ENCODE measurements at regions not wholly inside any gene's neighbourhood (a gene's known extent, or its start where the extent isn't known, plus 50 kb on each side); places are given as distances from the start of the nearest gene placed in this dataset.

DNA sequence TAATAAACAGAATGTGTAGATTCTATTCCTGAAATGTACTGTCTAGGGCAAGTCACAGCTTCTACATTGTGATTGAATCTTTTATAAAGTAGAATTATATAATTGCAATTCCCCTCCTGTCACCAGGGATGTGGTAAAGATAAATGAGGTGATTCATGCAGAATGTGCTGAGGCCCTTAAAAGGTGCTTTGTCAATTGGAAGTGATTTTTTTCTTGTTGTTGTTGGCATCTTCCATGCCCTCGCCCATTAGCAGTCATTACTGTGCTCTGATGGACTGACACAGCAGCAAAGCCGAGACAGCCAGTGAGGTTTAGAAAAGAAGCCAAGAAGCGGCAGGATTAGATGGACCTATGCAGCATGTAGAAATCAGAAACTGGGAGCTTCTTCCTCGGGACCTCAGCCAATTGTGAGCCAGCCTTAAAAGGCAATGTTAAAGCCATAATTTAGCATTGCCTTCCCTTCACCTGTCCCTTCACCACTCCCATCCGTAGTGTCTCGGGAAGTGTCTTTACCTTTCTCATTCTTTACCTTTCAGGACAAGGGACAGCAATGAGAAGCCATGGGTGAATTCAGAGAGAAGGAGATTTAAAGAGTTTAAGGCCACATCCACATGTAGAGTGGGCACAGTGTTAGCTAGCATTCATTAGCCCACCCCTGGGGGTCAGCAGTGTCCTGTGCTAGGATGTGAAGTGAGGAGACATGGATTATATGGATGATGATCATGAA lies 257.8 kb downstream of the PLK2 start:
- no peak overlapping the region for H3K4me3 ChIP-seq (ENCODE audit: low read length in 3 of 3)
- H3K36me3 ChIP-seq (ENCODE audit: control insufficient read depth in 3 of 3, insufficient read depth in 3 of 3, low read length in 3 of 3) = no peaks in the 10 kb centered on the region
- H3K9me3 ChIP-seq (ENCODE audit: control insufficient read depth in 3 of 3, low read length in 3 of 3) = no peaks in the 10 kb centered on the region
- H3K4me1 ChIP-seq (ENCODE audit: control insufficient read depth in 3 of 3, insufficient read depth in 3 of 3, low read length in 3 of 3) = no peaks in the 10 kb centered on the region
- no peaks in the 10 kb centered on the region for H3K27me3 ChIP-seq (ENCODE audit: control insufficient read depth in 3 of 3, insufficient read depth in 3 of 3, low read length in 3 of 3)
- H3K9ac ChIP-seq (ENCODE audit: low read depth in 1 of 3, low read length in 3 of 3) = no peak overlapping the region
- H3K27ac ChIP-seq (ENCODE audit: low read depth, low read length) = no peak overlapping the region

DNA sequence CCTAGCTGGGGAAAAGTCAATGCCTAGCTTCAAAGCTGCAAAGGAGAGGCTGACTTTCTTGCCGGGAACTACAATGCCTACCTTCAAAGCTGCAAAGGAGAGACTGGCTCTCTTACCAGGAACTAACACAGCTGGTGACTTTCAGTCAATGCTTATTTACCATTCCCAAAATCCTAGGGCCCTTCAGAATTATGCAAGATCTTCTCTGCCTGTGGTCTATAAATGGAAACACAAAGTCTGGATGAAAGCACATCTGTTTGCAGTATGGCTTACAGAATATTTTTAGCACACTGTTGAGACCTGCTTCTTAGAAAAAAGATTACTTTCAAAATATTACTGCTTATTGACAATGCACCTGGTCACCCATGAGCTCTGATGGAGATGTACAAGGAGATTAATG lies 259.4 kb downstream of the PLK2 start:
- no peaks in the 10 kb centered on the region for H3K9me3 ChIP-seq (ENCODE audit: control insufficient read depth in 3 of 3, low read length in 3 of 3)
- no peak overlapping the region for H3K27ac ChIP-seq (ENCODE audit: low read depth, low read length)
- H3K4me1 ChIP-seq (ENCODE audit: control insufficient read depth in 3 of 3, insufficient read depth in 3 of 3, low read length in 3 of 3) = no peaks in the 10 kb centered on the region
- no peaks in the 10 kb centered on the region for H3K36me3 ChIP-seq (ENCODE audit: control insufficient read depth in 3 of 3, insufficient read depth in 3 of 3, low read length in 3 of 3)
- H3K27me3 ChIP-seq (ENCODE audit: control insufficient read depth in 3 of 3, insufficient read depth in 3 of 3, low read length in 3 of 3) = no peaks in the 10 kb centered on the region
- H3K4me3 ChIP-seq (ENCODE audit: low read length in 3 of 3) = no peak overlapping the region
- no peak overlapping the region for H3K9ac ChIP-seq (ENCODE audit: low read depth in 1 of 3, low read length in 3 of 3)

DNA sequence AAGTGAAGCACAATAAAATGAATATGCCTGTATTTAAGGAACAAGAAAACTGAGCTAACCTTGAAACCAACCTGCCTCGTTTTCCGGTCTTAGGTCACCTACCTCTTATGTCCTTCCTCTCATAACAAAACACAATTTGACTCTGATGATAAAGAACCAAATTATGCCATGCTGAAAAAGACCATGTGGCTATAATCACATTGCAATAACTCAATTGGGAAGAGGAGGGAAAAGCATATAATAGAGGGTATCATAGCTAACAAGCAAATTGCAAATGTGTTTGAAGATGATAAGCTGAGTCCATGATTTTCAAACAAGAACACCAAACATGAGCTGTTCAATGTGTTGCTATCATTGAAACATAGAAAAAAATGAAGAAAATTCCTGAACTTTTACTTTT lies 260.8 kb downstream of the PLK2 start:
- Histone ChIP-seq H3K9ac (ENCODE audit: low read depth in 1 of 3, low read length in 3 of 3) (no peak overlapping the region), H3K27me3 (ENCODE audit: control insufficient read depth in 3 of 3, insufficient read depth in 3 of 3, low read length in 3 of 3) (no peaks in the 10 kb centered on the region), H3K27ac (ENCODE audit: low read depth, low read length) (no peak overlapping the region), H3K4me3 (ENCODE audit: low read length in 3 of 3) (no peak overlapping the region), H3K9me3 (ENCODE audit: control insufficient read depth in 3 of 3, low read length in 3 of 3) (no peaks in the 10 kb centered on the region), H3K36me3 (ENCODE audit: control insufficient read depth in 3 of 3, insufficient read depth in 3 of 3, low read length in 3 of 3) (no peaks in the 10 kb centered on the region), H3K4me1 (ENCODE audit: control insufficient read depth in 3 of 3, insufficient read depth in 3 of 3, low read length in 3 of 3) (no peaks in the 10 kb centered on the region)

DNA sequence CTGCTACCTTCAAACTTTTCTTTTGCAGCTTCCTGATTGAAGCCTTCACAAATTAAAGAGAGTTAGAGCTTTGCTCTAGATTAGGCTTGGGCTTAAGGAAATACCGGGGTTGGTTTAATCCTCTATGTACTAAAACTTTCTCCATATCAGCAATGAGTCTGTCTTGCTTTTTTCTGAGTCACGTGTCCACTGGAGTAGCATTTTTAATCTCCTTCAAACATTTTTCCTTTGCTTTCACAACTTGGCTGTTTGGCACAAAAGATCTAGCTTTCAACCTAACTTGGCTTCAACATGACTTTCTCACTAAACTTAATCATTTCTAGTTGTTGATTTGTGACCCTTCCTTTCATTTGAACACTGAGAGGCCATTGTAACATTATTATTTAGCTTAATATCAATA lies 261.6 kb downstream of the PLK2 start:
- H3K4me3 ChIP-seq (ENCODE audit: low read length in 3 of 3) = no peak overlapping the region
- H3K36me3 ChIP-seq (ENCODE audit: control insufficient read depth in 3 of 3, insufficient read depth in 3 of 3, low read length in 3 of 3) = no peaks in the 10 kb centered on the region
- H3K27me3 ChIP-seq (ENCODE audit: control insufficient read depth in 3 of 3, insufficient read depth in 3 of 3, low read length in 3 of 3) = no peaks in the 10 kb centered on the region
- H3K9me3 ChIP-seq (ENCODE audit: control insufficient read depth in 3 of 3, low read length in 3 of 3) = no peaks in the 10 kb centered on the region
- H3K4me1 ChIP-seq (ENCODE audit: control insufficient read depth in 3 of 3, insufficient read depth in 3 of 3, low read length in 3 of 3) = no peaks in the 10 kb centered on the region
- no peak overlapping the region for H3K9ac ChIP-seq (ENCODE audit: low read depth in 1 of 3, low read length in 3 of 3)
- H3K27ac ChIP-seq (ENCODE audit: low read depth, low read length) = no peak overlapping the region

DNA sequence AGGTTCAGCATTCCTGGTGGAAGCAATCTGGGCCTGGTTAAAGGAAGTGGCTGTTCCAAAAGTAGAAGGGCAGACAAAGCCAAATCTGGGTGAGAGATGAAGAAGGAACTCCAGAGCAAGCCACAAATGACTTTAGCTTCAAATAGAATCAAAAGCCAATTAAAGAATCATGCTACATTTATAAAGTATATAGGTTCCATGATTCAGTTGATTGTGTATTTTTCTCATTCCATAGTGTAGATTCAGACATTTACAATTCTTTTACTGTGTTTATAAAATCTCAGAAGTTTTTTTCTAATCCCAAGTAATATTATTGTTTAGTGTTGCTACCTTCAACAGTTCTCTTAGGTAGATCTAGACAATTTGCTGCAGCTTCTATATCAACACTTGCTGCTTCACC lies 262.0 kb downstream of the PLK2 start:
- H3K27ac ChIP-seq (ENCODE audit: low read depth, low read length) = no peak overlapping the region
- H3K9me3 ChIP-seq (ENCODE audit: control insufficient read depth in 3 of 3, low read length in 3 of 3) = no peaks in the 10 kb centered on the region
- H3K9ac ChIP-seq (ENCODE audit: low read depth in 1 of 3, low read length in 3 of 3) = no peak overlapping the region
- H3K4me3 ChIP-seq (ENCODE audit: low read length in 3 of 3) = no peak overlapping the region
- H3K4me1 ChIP-seq (ENCODE audit: control insufficient read depth in 3 of 3, insufficient read depth in 3 of 3, low read length in 3 of 3) = no peaks in the 10 kb centered on the region
- H3K27me3 ChIP-seq (ENCODE audit: control insufficient read depth in 3 of 3, insufficient read depth in 3 of 3, low read length in 3 of 3) = no peaks in the 10 kb centered on the region
- H3K36me3 ChIP-seq (ENCODE audit: control insufficient read depth in 3 of 3, insufficient read depth in 3 of 3, low read length in 3 of 3) = no peaks in the 10 kb centered on the region

DNA sequence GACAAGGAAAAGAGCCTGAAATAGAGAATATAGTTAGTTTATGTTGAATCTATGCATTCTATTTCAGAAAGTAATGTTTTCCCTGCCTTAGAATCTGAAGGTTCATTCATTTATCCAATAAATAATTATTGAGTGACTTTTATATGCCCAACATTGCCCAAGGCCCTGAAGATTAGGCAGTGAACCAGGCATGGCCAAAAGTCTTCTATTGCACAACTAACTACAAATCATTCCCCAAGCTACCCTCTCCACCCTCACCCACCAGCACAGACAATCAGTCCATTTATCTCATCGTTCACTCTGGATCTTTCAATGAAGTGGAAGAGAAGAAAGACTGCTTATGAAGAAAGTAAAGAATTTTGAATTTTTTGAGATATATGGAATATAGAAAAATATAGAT lies 268.4 kb downstream of the PLK2 start:
- H3K27me3 ChIP-seq (ENCODE audit: control insufficient read depth in 3 of 3, insufficient read depth in 3 of 3, low read length in 3 of 3) = no peaks in the 10 kb centered on the region
- no peak overlapping the region for H3K27ac ChIP-seq (ENCODE audit: low read depth, low read length)
- H3K4me3 ChIP-seq (ENCODE audit: low read length in 3 of 3) = no peak overlapping the region
- H3K36me3 ChIP-seq (ENCODE audit: control insufficient read depth in 3 of 3, insufficient read depth in 3 of 3, low read length in 3 of 3) = no peaks in the 10 kb centered on the region
- H3K9ac ChIP-seq (ENCODE audit: low read depth in 1 of 3, low read length in 3 of 3) = no peak overlapping the region
- H3K9me3 ChIP-seq (ENCODE audit: control insufficient read depth in 3 of 3, low read length in 3 of 3) = no peaks in the 10 kb centered on the region
- peaks cover 0 to 6% (median 0%) of the 10 kb centered on the region in 3 donors for H3K4me1 ChIP-seq (ENCODE audit: control insufficient read depth in 3 of 3, insufficient read depth in 3 of 3, low read length in 3 of 3)

DNA sequence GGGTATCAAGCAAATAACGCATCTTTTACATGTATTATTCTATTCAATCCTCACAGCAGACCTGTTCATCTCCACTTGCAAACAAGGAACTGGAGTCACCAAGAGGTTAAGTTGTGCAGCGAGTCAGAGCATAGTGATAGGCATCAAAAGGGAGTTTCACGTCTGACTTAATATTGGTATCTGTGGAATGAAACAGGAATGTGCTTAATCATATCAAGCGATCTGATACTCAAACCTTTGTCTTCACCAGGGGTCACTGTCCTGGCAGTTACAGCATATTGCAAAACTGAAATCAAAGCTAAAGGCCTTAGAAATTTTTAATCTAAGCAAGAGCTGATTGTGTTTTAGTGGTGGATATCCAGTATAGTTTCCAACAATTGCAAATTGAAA lies 271.6 kb downstream of the PLK2 start:
- Histone ChIP-seq H3K9ac (ENCODE audit: low read depth in 1 of 3, low read length in 3 of 3) (no peak overlapping the region), H3K4me3 (ENCODE audit: low read length in 3 of 3) (no peak overlapping the region)

DNA sequence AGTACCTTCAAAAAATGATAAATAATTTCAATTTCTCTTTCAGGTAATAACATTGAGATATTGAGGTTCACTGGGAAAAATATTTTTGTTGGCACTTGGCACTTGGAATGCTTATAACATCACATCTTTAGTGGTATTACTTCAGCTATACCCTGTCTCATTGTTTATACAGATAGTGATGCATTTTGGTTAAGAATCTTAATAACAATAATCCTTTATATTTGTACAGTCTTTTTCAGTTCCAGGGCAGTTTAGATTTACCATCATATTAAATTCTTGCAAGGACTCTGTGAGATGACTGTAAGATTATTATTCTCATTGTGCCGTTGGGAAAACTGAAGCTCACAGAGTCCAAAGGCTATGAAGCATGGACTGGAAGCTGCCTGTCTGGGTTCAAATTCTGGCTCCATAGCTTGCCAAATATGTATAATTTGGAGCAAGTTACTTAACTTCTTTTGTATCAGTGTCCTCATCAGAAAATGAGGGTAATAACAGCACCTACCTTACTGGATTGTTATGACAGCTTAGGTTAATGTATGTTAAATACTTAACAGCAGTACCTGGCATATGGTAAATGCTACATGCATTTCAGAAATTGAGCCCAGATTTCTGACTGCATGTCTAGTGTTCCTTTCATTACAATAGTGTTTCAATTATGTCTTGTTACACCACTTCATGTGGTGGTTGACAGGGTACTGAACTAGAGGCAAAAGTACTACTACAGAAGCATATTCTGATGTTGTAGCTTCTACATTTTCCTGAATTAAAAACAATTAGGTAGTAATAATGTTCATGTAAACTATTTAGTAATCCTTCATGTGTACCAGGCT lies 272.2 kb downstream of the PLK2 start:
- H3K27me3 ChIP-seq (ENCODE audit: control insufficient read depth in 3 of 3, insufficient read depth in 3 of 3, low read length in 3 of 3) = no peaks in the 10 kb centered on the region
- H3K9ac ChIP-seq (ENCODE audit: low read depth in 1 of 3, low read length in 3 of 3) = no peak overlapping the region
- H3K9me3 ChIP-seq (ENCODE audit: control insufficient read depth in 3 of 3, low read length in 3 of 3) = no peaks in the 10 kb centered on the region
- H3K4me1 ChIP-seq (ENCODE audit: control insufficient read depth in 3 of 3, insufficient read depth in 3 of 3, low read length in 3 of 3) = peaks cover 0 to 6% (median 2%) of the 10 kb centered on the region in 3 donors
- H3K36me3 ChIP-seq (ENCODE audit: control insufficient read depth in 3 of 3, insufficient read depth in 3 of 3, low read length in 3 of 3) = no peaks in the 10 kb centered on the region
- no peak overlapping the region for H3K27ac ChIP-seq (ENCODE audit: low read depth, low read length)
- no peak overlapping the region for H3K4me3 ChIP-seq (ENCODE audit: low read length in 3 of 3)

More for the DNA sequence above, 271.6 kb downstream of the PLK2 start:
- H3K36me3 ChIP-seq (ENCODE audit: control insufficient read depth in 3 of 3, insufficient read depth in 3 of 3, low read length in 3 of 3) = no peaks in the 10 kb centered on the region
- H3K4me1 ChIP-seq (ENCODE audit: control insufficient read depth in 3 of 3, insufficient read depth in 3 of 3, low read length in 3 of 3) = peaks cover 0 to 6% (median 2%) of the 10 kb centered on the region in 3 donors
- no peaks in the 10 kb centered on the region for H3K27me3 ChIP-seq (ENCODE audit: control insufficient read depth in 3 of 3, insufficient read depth in 3 of 3, low read length in 3 of 3)
- H3K9me3 ChIP-seq (ENCODE audit: control insufficient read depth in 3 of 3, low read length in 3 of 3) = no peaks in the 10 kb centered on the region
- no peak overlapping the region for H3K27ac ChIP-seq (ENCODE audit: low read depth, low read length)

DNA sequence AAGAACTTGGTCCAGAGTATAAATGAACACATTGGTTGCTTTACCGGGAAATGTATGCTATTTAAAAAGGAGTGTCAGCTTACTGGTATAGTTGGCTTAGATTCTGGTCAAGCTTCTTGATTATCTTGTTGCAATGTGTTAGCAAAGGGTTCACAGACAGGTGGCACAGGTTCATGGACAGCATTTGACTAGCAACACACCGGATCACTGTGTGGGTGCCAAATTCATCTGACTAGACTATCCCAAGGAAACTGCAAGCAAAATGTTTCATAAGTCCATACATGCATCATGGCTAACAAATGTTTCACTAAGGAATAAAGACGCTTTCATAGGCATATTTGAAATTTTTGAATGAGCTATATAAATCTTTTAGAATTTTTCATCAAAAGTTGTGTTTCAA lies 274.1 kb downstream of the PLK2 start:
- Histone ChIP-seq H3K9ac (ENCODE audit: low read depth in 1 of 3, low read length in 3 of 3) (no peak overlapping the region), H3K4me3 (ENCODE audit: low read length in 3 of 3) (no peak overlapping the region), H3K4me1 (ENCODE audit: control insufficient read depth in 3 of 3, insufficient read depth in 3 of 3, low read length in 3 of 3) (peaks cover 2 to 6% (median 2%) of the 10 kb centered on the region in 3 donors), H3K27me3 (ENCODE audit: control insufficient read depth in 3 of 3, insufficient read depth in 3 of 3, low read length in 3 of 3) (no peaks in the 10 kb centered on the region), H3K9me3 (ENCODE audit: control insufficient read depth in 3 of 3, low read length in 3 of 3) (no peaks in the 10 kb centered on the region), H3K36me3 (ENCODE audit: control insufficient read depth in 3 of 3, insufficient read depth in 3 of 3, low read length in 3 of 3) (no peaks in the 10 kb centered on the region), H3K27ac (ENCODE audit: low read depth, low read length) (no peak overlapping the region)

DNA sequence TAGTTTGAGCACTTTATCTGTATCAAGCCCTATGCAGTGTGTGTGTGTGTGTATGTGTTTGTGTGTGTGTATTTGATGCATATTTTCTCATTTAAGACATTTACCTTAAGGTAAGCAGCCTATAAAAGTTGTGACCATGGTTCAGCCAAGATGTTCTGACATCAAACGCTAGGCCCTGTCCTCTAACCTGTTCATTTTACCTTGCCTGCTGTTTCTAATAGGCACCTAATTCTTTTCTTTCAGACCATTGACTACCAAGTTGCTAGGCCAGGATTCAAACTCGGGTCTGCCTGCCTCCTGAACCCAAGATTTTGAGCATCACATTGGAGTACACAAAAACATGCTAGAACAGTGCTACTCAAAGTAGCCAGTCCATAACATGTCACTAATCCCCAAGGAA lies 274.5 kb downstream of the PLK2 start:
- peaks cover 2 to 6% (median 2%) of the 10 kb centered on the region in 3 donors for H3K4me1 ChIP-seq (ENCODE audit: control insufficient read depth in 3 of 3, insufficient read depth in 3 of 3, low read length in 3 of 3)
- H3K36me3 ChIP-seq (ENCODE audit: control insufficient read depth in 3 of 3, insufficient read depth in 3 of 3, low read length in 3 of 3) = no peaks in the 10 kb centered on the region
- no peaks in the 10 kb centered on the region for H3K27me3 ChIP-seq (ENCODE audit: control insufficient read depth in 3 of 3, insufficient read depth in 3 of 3, low read length in 3 of 3)
- H3K9me3 ChIP-seq (ENCODE audit: control insufficient read depth in 3 of 3, low read length in 3 of 3) = no peaks in the 10 kb centered on the region
- H3K9ac ChIP-seq (ENCODE audit: low read depth in 1 of 3, low read length in 3 of 3) = no peak overlapping the region
- H3K4me3 ChIP-seq (ENCODE audit: low read length in 3 of 3) = no peak overlapping the region
- H3K27ac ChIP-seq (ENCODE audit: low read depth, low read length) = no peak overlapping the region

Measured in skeletal muscle tissue (tissue), 3 donors.